Activated CD8-positive, alpha-beta T cell treated with anti-CD3 and anti-CD28 coated beads for 36 hours (primary cell): ENCODE measurements at regions not wholly inside any gene's neighbourhood (a gene's known extent, or its start where the extent isn't known, plus 50 kb on each side); places are given as distances from the start of the nearest gene placed in this dataset.

Source experiments
- ATAC-seq: fragments of 200-7000 bp; cut with Tn5 transposase; one replicate; pipeline ENCODE4 v1.10.0; 2021; ENCODE audit warnings: mild to moderate bottlenecking, moderate library complexity
- CTCF ChIA-PET: fragments of 350-600 bp; sonication (Branson Sonifier 250); formaldehyde crosslinking; loops from one replicate; lab custom pipeline; 2021; ENCODE audit warnings: antibody characterized with exemption; lab: Charles Lee
- POLR2A ChIA-PET: fragments of 350-600 bp; sonication (Branson Sonifier 250); formaldehyde crosslinking; loops from one replicate; lab custom pipeline; 2021; ENCODE audit warnings: antibody characterized with exemption; lab: Charles Lee
- DNase-seq: peaks from one replicate; pipeline ENCODE4 v3.0.0-alpha.2; 2020
- H3K27ac Mint-ChIP-seq: one replicate; pipeline ENCODE4 v1.8.0; 2021; ENCODE audit warnings: mild to moderate bottlenecking, mixed read lengths
- H3K27me3 Mint-ChIP-seq: one replicate; pipeline ENCODE4 v1.8.0; 2021; ENCODE audit warnings: mixed read lengths
- H3K36me3 Mint-ChIP-seq: one replicate; pipeline ENCODE4 v1.8.0; 2021; ENCODE audit warnings: low read depth, mixed read lengths
- H3K4me1 Mint-ChIP-seq: one replicate; pipeline ENCODE4 v1.8.0; 2021; ENCODE audit warnings: low read depth, mixed read lengths
- H3K4me3 Mint-ChIP-seq: one replicate; pipeline ENCODE4 v1.8.0; 2021; ENCODE audit warnings: mild to moderate bottlenecking, moderate library complexity, mixed read lengths
- H3K9me3 Mint-ChIP-seq: one replicate; pipeline ENCODE4 v1.8.0; 2021; ENCODE audit warnings: mixed read lengths
- intact Hi-C: fragments of 100-400 bp; cut with micrococcal nuclease; formaldehyde crosslinking; loops from one replicate; pipeline ENCODE4 v1.10.0; 2022
- TF ChIP-seq, protein P1 (sequence below): fragments of 200-600 bp; IDR thresholded peaks from one replicate; pipeline ENCODE4 v1.8.0; 2022; ENCODE audit warnings: antibody characterized with exemption, mild to moderate bottlenecking

DNA sequence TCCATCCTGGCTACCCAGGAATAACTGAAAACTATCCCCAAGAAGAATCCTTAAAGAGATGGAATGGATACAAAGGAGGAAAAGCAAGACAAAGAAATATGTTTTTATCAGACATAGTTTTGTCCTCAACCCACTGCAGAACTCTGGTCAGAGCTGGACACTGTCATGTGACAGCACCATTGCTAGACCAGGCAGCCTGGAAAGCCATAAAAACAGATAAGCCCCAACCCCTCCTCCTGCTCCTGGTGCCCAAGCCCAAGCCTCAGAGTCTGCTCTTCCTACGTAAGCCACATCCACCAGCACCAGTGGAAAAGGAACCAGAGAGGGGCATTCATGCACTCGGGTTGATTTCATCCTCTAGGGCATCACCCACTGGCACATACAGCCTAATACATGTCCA lies 116.9 kb downstream of the TRIM29 start:
- POLR2A ChIA-PET, result interaction anchor here (0.6 kb wide), 1 partner anchor 19 kb away, joined by 3 read pairs; no protein-coding TSS in a partner anchor
- TF ChIP-seq, protein P1, sequence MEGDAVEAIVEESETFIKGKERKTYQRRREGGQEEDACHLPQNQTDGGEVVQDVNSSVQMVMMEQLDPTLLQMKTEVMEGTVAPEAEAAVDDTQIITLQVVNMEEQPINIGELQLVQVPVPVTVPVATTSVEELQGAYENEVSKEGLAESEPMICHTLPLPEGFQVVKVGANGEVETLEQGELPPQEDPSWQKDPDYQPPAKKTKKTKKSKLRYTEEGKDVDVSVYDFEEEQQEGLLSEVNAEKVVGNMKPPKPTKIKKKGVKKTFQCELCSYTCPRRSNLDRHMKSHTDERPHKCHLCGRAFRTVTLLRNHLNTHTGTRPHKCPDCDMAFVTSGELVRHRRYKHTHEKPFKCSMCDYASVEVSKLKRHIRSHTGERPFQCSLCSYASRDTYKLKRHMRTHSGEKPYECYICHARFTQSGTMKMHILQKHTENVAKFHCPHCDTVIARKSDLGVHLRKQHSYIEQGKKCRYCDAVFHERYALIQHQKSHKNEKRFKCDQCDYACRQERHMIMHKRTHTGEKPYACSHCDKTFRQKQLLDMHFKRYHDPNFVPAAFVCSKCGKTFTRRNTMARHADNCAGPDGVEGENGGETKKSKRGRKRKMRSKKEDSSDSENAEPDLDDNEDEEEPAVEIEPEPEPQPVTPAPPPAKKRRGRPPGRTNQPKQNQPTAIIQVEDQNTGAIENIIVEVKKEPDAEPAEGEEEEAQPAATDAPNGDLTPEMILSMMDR, result no peak
- peaks cover 16% of the 10 kb centered on the region for H3K27me3 Mint-ChIP-seq
- H3K4me1 Mint-ChIP-seq, result no peaks in the 10 kb centered on the region
- ATAC-seq, result no peak
- no peak for DNase-seq
- H3K27ac Mint-ChIP-seq, result no peak overlapping the region
- no peaks in the 10 kb centered on the region for H3K36me3 Mint-ChIP-seq
- CTCF ChIA-PET, result no interaction called here
- intact Hi-C loops, result no loop called here
- H3K9me3 Mint-ChIP-seq, result no peaks in the 10 kb centered on the region
- H3K4me3 Mint-ChIP-seq, result no peak overlapping the region

DNA sequence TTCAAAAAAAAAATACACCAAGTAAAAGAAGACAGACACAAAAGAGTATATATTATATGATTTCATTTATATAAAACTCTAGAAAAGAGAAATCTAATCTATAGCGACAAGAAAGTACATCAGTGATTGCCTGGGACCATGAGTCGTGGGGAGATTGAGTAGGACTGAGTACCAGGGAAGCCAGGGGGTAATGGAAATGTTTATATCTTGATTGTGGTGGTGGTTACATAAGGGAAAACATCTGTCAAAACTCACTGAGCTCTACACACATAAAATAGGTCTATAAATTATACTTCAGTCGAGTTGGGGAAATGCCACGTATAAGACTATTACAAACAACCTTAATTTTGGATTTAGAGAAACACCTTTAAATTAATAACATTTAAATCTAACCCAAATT lies 117.4 kb downstream of the TRIM29 start:
- ChIA-PET POLR2A (interaction anchor here (0.6 kb wide), 1 partner anchor 19 kb away, joined by 3 read pairs; no protein-coding TSS in a partner anchor), CTCF (no interaction called here)
- TF ChIP-seq, protein P1, result no peak
- H3K27me3 Mint-ChIP-seq, result peaks cover 21% of the 10 kb centered on the region
- H3K36me3 Mint-ChIP-seq, result no peaks in the 10 kb centered on the region
- no peak overlapping the region for H3K27ac Mint-ChIP-seq
- H3K9me3 Mint-ChIP-seq, result no peaks in the 10 kb centered on the region
- DNase-seq (no peak), ATAC-seq (no peak)
- H3K4me3 Mint-ChIP-seq, result no peak overlapping the region
- intact Hi-C loops, result no loop called here
- no peaks in the 10 kb centered on the region for H3K4me1 Mint-ChIP-seq

DNA sequence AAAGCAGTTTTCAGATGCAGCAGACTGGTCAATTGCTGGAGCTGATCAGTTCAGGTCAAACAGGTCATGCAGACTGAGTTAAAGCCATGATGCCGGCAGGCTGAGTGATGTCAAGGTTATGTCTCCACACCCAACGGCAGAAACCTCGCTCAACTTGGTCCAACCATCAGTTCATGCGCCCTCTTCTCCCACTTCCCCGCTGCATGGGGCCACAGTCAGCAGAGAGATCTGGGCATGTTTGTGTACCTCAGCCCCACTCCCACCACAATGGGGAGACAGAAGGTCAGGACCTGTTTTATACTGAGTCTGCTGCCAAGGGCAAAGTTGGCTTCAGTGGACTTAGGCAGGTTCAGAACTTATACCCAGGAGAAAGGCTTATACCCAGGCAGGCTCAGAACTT lies 118.7 kb downstream of the TRIM29 start:
- H3K9me3 Mint-ChIP-seq, result no peaks in the 10 kb centered on the region
- POLR2A ChIA-PET, result no interaction called here
- no peaks in the 10 kb centered on the region for H3K4me1 Mint-ChIP-seq
- H3K36me3 Mint-ChIP-seq, result no peaks in the 10 kb centered on the region
- no peak overlapping the region for H3K4me3 Mint-ChIP-seq
- DNase-seq, result no peak
- intact Hi-C loops, result no loop called here
- peaks cover 30% of the 10 kb centered on the region for H3K27me3 Mint-ChIP-seq
- CTCF ChIA-PET, result no interaction called here
- no peak for ATAC-seq
- TF ChIP-seq, protein P1, result no peak
- H3K27ac Mint-ChIP-seq, result no peak overlapping the region

DNA sequence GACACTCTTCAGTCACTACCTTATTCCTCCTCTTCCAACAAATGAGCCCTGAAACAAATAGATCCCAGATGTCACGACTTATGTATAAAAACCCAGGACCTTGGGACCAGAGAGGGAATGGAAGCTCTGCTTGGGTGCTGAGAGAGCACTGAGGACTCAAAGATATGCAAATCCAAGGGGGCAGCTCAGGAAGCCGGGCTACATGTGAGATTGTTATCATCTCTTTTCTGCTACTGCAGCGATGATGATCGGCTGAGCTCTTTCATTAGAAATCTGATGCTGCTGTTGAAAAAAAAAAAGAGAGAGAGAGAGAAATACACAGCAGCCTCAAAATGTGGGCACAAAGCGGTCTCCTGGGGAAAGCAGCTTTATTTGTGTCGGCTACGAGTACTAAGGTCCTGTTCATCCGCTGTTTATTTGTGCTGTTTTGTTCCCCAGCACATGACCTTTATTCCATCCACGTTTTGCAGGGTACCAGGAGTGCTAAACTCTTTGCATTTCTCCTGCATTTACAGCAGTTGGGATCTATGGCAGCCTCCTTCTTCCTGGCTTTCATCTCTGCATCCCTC lies 120.2 kb downstream of the TRIM29 start:
- CTCF ChIA-PET, result no interaction called here
- POLR2A ChIA-PET, result no interaction called here
- Mint-ChIP-seq H3K27me3 (peaks cover 30% of the 10 kb centered on the region), H3K4me1 (no peaks in the 10 kb centered on the region), H3K9me3 (no peaks in the 10 kb centered on the region), H3K36me3 (no peaks in the 10 kb centered on the region), H3K27ac (no peak overlapping the region), H3K4me3 (no peak overlapping the region)
- TF ChIP-seq, protein P1, result no peak
- ATAC-seq (no peak), DNase-seq (no peak)
- intact Hi-C loops, result no loop called here

DNA sequence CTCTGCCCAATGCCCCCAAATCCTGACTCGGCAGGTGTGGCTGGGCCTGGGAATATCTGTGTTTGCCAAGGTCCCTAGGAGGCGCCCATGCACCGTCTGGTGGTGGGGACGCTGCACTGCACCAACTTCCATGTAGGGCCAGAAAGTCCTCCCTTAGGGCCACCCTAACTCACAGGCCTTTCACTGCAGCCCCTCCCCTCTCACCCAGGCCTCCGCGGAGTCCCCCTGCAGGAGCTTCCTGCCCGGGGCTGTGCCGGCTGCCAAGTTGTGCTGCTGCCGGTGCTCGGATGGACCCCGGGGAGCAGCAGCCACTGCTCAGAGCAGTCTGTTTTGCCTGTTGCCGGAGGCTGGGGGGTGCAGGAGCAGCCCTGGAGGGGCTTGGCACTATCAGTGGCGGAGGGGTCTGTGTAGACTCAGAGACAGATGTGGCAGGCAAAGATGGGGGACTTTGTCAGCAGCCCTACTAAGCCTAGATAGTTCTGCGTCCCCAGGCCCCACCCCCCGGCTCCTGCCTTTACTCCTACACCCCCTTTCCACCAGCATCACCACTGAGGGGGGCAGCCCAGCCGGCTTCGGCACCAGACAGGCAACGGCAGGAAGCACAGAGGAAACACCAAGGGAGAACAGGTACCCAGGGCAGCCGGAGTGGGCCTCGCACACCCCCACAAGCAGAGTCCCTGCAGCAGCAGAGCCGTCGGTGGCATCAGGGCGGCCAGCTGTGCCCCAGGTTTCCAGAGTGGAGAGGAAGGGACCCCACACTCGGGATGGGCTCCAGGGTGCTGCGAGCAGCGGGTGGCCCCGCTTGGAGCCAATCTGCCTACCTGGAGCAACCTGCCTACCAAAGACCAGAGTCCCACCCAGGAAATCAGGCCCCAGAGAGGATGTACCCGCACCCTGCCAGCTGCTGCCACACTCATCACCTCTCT lies 124.3 kb downstream of the TRIM29 start:
- no peaks in the 10 kb centered on the region for H3K9me3 Mint-ChIP-seq
- DNase-seq (peak; percentile 40), ATAC-seq (peak; percentile 49)
- no peak overlapping the region for H3K27ac Mint-ChIP-seq
- POLR2A ChIA-PET, result no interaction called here
- H3K4me1 Mint-ChIP-seq, result no peaks in the 10 kb centered on the region
- intact Hi-C loops, result no loop called here
- no peak overlapping the region for H3K4me3 Mint-ChIP-seq
- no peaks in the 10 kb centered on the region for H3K36me3 Mint-ChIP-seq
- peaks cover 37% of the 10 kb centered on the region for H3K27me3 Mint-ChIP-seq
- CTCF ChIA-PET, result interaction anchor here (1.0 kb wide), 1 partner anchor 66 kb away, joined by 3 read pairs; no protein-coding TSS in a partner anchor
- TF ChIP-seq, protein P1, result peak; percentile 41
